HT-29 (cell line): ENCODE measurements at regions not wholly inside any gene's neighbourhood (a gene's known extent, or its start where the extent isn't known, plus 50 kb on each side); places are given as distances from the start of the nearest gene placed in this dataset.

Source experiments
- DNase-seq: peaks from one replicate; pipeline ENCODE4 v3.0.0-alpha.2; 2015; ENCODE audit warnings: low spot score

GRCh38 chr10:61318429-61318828 lies 134.8 kb downstream of the TMEM26 start:
- no peak for DNase-seq

- DNase-seq, result no peak
Measured at GRCh38 chr10:61317706-61318105, 135.5 kb downstream of the TMEM26 start.

- DNase-seq, result no peak
Measured at GRCh38 chr10:61316676-61317265, 136.4 kb downstream of the TMEM26 start.

GRCh38 chr10:61314273-61314672 lies 138.9 kb downstream of the TMEM26 start:
- no peak for DNase-seq

DNA sequence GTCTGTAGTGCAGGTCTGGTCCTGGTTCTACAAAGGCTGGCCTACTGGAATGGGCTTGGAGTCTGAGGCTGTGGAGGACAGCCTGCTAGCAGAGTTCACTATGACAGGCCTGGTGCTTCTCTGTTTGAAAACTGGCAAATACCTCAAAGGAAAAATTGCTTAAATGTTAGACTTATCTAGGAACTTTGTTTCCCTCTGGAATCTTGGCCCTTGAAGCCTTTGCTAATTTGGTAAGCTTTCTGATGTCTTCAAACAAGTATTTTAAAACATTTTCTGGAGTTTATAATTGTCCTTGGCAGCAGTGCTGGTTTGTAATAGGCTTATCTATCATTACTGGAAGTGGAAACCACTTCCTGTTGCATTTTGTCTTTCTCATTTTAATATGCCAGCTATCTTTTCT lies 139.7 kb downstream of the TMEM26 start:
- no peak for DNase-seq

GRCh38 chr10:61304746-61305145 lies 148.4 kb downstream of the TMEM26 start:
- DNase-seq, result no peak

GRCh38 chr10:61302124-61302523 lies 151.1 kb downstream of the TMEM26 start:
- DNase-seq, result no peak

DNA sequence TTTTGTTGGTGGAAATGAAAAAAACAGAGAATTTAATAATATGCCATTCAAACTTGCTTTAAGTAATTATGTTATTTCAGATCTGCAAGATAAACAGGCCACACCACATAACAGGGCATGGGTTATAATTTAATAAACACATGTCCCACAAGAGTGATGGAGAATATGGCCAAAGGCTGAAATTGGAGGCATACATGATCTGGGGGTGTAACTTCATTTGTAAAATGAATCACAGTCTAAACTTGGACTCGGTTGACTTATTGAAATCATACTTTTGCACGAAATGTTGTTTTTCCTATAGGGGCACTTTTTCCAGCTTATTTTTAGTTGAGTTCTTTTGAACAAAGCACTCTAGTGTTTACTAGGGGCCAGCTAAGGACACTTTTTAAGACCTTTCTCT lies 151.6 kb downstream of the TMEM26 start:
- DNase-seq, result no peak

DNA sequence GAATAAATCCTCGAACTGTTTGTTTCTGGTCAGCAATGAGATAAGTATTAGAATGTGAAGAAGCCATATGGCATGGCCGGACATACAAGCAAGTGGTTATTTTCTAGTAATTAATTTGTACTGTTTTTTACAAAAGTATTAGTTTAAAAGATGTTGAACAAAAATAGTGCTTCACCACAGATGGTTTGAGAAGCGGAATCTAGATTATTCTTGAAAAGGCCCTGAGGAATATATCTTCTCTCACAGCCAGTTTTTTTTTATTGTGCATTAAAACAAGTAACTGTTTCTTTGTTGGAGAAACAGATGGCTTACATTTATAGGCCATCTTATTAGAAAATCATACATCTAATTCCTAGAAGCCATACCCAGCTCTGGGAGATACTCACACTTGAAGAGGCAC lies 153.3 kb downstream of the TMEM26 start:
- no peak for DNase-seq

GRCh38 chr10:61299156-61299555 lies 154.0 kb downstream of the TMEM26 start:
- DNase-seq, result no peak

DNA sequence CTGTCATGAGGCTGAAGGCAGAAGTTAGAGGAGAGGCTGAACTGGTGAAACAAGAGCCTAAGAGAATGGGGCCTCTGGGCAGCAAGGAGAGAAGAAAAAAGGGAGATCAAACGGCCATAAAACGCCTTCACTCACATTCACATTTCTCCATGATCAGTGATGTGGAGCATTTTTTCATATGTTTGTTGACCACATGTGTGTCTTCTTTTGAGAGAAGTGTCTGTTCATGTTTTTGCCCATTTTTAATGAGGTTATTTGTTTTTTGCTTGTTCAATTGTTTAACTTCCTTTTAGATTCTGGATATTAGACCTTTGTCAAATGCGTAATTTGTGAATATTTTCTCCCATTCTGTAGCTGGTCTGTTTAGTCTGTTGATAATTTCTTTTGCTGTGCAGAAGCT lies 155.0 kb downstream of the TMEM26 start:
- DNase-seq, result no peak

- DNase-seq, result no peak
Measured at GRCh38 chr10:61296161-61296560, 157.0 kb downstream of the TMEM26 start.

GRCh38 chr10:61294131-61294530 lies 159.1 kb downstream of the TMEM26 start:
- DNase-seq, result no peak

DNA sequence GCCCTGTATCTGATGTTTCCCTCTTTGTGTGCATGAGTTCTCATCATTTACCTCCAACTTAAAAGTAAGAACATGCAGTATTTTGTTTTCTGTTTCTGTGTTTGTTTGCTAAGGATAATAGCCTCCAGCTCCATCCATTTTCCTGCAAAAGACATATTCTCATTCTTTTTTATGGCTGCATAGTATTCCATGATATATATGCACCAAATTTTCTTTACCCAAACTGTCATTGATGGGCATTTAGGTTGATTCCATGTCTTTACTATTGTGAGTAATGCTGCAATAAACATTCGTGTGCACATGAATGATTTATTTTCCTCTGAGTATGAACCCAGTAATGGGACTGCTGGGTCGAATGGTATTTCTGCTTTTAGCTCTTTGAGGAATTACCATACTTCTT lies 163.4 kb downstream of the TMEM26 start:
- no peak for DNase-seq

GRCh38 chr10:61286686-61287085 lies 166.5 kb downstream of the TMEM26 start:
- DNase-seq, result no peak

- DNase-seq, result no peak
Measured at GRCh38 chr10:61285749-61286148, 167.4 kb downstream of the TMEM26 start.

- peak; percentile 74 for DNase-seq
Measured at GRCh38 chr10:61284222-61284890, 168.8 kb downstream of the TMEM26 start.

DNA sequence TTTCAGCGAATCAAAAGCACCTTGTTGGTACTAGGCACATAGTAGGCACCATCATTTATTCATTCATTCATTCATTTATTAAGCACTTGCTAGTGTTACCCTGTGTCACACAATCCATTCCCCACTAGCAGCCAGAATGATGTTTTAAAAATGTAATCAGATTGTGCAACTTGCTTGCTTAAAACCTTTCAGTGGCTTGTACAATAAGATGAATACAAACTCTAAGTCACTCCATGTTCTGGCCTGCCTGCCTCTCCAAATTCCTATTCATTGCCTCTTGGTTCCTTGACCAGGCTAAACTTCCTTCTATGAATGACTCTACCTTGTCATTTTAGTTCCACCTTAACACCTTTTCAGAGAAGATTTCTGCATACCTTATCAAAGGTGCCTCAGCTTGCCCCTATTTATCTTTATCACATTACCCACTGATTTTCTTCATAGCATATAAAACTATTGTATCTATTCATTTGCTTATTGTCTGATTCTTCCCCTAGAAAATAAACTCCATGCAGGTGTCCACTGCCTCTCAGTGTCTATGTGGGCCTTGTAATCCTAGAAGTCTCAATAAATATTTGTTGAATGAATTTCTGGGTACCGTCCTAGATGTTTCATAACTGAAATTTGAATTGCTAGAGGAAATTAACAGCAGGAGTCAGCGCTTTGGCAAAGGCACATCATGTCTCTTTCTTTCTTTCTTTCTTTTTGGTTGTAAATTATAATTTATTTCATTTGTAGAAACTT lies 169.5 kb downstream of the TMEM26 start:
- DNase-seq, result no peak

- no peak for DNase-seq
Measured at GRCh38 chr10:61283066-61283465, 170.1 kb downstream of the TMEM26 start.

DNA sequence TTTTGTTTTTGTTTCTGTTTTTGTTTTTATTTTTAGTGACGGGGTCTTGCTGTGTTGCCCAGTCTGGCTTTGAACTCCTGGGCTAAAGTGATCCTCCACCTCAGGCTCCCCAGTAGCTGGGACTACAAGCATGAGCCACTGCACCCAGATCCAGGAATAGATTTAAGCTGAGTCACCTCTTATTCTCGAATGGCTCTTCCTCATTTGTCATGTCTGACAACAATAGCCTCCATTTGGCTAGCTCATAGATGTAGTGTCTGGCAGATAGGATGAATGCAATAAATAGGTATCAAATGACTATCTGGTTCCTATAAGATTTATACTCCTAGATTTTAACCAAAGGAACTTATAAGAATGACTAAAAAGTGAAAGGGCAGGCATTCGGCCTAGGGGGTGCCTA lies 172.9 kb downstream of the TMEM26 start:
- DNase-seq, result no peak

- no peak for DNase-seq
Measured at GRCh38 chr10:61279400-61279799, 173.8 kb downstream of the TMEM26 start.

DNA sequence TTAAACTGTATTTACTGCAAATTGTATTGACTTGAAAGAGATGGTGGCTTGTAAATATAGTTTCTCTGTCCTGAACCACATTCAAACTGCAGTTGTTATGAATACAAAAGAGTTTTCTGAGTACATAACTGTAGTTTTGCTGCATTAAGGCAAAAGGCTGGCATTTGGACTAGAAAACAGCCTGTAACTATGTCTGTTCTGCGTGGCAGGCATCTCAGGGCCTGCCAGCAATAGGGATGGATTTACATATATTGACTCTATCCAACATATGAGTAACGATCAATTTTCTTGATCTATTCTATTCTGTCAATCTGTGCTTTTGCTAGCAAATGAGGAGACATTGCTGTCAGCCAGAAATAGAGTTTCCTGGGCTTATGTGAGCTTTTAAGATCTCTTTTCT lies 174.6 kb downstream of the TMEM26 start:
- no peak for DNase-seq

DNA sequence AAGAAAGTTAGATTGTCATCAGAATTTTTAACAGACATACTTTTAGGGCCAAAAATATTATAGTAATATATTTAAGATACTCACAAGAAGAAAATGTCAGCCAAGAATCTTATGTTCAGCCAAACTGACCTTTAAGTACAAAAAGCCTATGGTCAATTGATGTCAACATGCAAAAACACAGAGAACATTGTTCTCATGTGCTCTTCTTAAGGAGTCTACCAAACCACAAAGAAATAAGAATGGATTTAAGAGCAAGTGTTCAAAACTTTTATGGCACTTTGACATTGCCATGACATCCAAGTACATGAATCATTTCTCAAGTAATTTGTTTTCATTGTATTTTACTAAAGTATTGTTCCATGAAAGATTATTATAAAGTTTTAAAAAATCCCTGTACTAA lies 180.4 kb downstream of the TMEM26 start:
- no peak for DNase-seq
